Astrocyte (in vitro differentiated cells and primary cell): ENCODE measurements at regions not wholly inside any gene's neighbourhood (a gene's known extent, or its start where the extent isn't known, plus 50 kb on each side); places are given as distances from the start of the nearest gene placed in this dataset.

ENCODE experiments used
- EZH2 ChIP-seq: IDR thresholded peaks from 2 replicates; pipeline ENCODE4 v1.6.1; 2012; ENCODE audit warnings: mild to moderate bottlenecking, low read length, inconsistent platforms; ENCODE audit not compliant: insufficient read depth
- TF ChIP-seq, protein P1 (sequence below): IDR thresholded peaks from 2 replicates; pipeline ENCODE4 v1.5.1; 2011; ENCODE audit warnings: low read depth, mild to moderate bottlenecking, inconsistent platforms, low read length, moderate library complexity; ENCODE audit not compliant: insufficient read depth

DNA sequence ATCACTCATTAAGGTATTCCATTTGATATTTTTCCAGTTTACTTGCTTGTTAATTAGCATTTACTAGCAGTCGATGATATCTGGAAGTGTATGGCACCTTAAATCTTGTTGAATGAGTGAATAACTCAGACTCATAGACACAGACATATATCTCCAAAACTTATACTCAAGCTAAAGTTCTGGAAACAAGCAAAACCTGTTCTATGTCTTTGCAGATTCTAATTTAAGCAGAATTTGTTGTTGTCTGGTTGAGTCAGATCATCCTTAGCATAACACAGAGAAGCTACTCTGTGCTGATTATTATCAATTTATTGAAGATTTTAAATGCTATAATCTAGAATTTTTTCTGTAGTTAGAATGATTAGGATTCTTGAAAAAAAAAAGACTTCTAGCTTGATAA is 296.2 kb downstream of the MDFIC start:
- TF ChIP-seq, protein P1, sequence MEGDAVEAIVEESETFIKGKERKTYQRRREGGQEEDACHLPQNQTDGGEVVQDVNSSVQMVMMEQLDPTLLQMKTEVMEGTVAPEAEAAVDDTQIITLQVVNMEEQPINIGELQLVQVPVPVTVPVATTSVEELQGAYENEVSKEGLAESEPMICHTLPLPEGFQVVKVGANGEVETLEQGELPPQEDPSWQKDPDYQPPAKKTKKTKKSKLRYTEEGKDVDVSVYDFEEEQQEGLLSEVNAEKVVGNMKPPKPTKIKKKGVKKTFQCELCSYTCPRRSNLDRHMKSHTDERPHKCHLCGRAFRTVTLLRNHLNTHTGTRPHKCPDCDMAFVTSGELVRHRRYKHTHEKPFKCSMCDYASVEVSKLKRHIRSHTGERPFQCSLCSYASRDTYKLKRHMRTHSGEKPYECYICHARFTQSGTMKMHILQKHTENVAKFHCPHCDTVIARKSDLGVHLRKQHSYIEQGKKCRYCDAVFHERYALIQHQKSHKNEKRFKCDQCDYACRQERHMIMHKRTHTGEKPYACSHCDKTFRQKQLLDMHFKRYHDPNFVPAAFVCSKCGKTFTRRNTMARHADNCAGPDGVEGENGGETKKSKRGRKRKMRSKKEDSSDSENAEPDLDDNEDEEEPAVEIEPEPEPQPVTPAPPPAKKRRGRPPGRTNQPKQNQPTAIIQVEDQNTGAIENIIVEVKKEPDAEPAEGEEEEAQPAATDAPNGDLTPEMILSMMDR: no peak
- TF ChIP-seq EZH2: no peak
